GM21576 (cell line): ENCODE measurements at regions not wholly inside any gene's neighbourhood (a gene's known extent, or its start where the extent isn't known, plus 50 kb on each side); places are given as distances from the start of the nearest gene placed in this dataset.
"Not testable (repeated sequence)": the region's sequence is repeated elsewhere in the genome, so short reads cannot be mapped to it uniquely, and the experiment has no call there.

Source experiments
- ATAC-seq: cut with Tn5 transposase; IDR thresholded peaks from one replicate; pipeline ENCODE4 v1.9.1; 2021; ENCODE audit warnings: mild to moderate bottlenecking, moderate library complexity; ENCODE audit not compliant: unreplicated experiment

- no peak for ATAC-seq
These were observed 526.6 kb upstream of the ARID1B start for GRCh38 chr6:156250593-156250992.

- no peak for ATAC-seq
These were observed 535.0 kb upstream of the ARID1B start for GRCh38 chr6:156242206-156242605.

GRCh38 chr6:156231026-156231765 is 546.0 kb upstream of the ARID1B start:
- no peak for ATAC-seq

- ATAC-seq = no peak
These were observed 557.2 kb upstream of the ARID1B start for GRCh38 chr6:156219973-156220372.

- ATAC-seq = no peak
These were observed 571.5 kb upstream of the ARID1B start for GRCh38 chr6:156205678-156206077.

- no peak for ATAC-seq
These were observed 578.0 kb upstream of the ARID1B start for GRCh38 chr6:156199182-156199581.

GRCh38 chr6:156197513-156197912 is 579.7 kb upstream of the ARID1B start:
- ATAC-seq = no peak

GRCh38 chr6:156194981-156195380 is 582.2 kb upstream of the ARID1B start:
- no peak for ATAC-seq

GRCh38 chr6:156193381-156193780 is 583.8 kb upstream of the ARID1B start:
- no peak for ATAC-seq

- peak; percentile 44 for ATAC-seq
These were observed 585.3 kb upstream of the ARID1B start for GRCh38 chr6:156191895-156192294.

GRCh38 chr6:156191390-156191789 is 585.8 kb upstream of the ARID1B start:
- ATAC-seq = not testable (repeated sequence)

GRCh38 chr6:156190270-156190669 is 586.9 kb upstream of the ARID1B start:
- ATAC-seq = no peak

GRCh38 chr6:156189714-156190113 is 587.5 kb upstream of the ARID1B start:
- ATAC-seq = no peak

GRCh38 chr6:156189195-156189594 is 588.0 kb upstream of the ARID1B start:
- ATAC-seq = no peak

GRCh38 chr6:156185113-156185512 is 592.1 kb upstream of the ARID1B start:
- ATAC-seq = no peak

- ATAC-seq = no peak
These were observed 593.5 kb upstream of the ARID1B start for GRCh38 chr6:156183678-156184077.

- no peak for ATAC-seq
These were observed 594.8 kb upstream of the ARID1B start for GRCh38 chr6:156182356-156182755.

- ATAC-seq = no peak
These were observed 595.7 kb upstream of the ARID1B start for GRCh38 chr6:156181506-156181905.

GRCh38 chr6:156175971-156176421 is 601.2 kb upstream of the ARID1B start:
- ATAC-seq = no peak

- no peak for ATAC-seq
These were observed 601.7 kb upstream of the ARID1B start for GRCh38 chr6:156175433-156175832.

GRCh38 chr6:156174031-156174890 is 602.9 kb upstream of the ARID1B start:
- no peak for ATAC-seq

GRCh38 chr6:156169371-156169770 is 607.8 kb upstream of the ARID1B start:
- ATAC-seq = no peak
